ENCODE measurements at regions not wholly inside any gene's neighbourhood (a gene's known extent, or its start where the extent isn't known, plus 50 kb on each side); places are given as distances from the start of the nearest gene placed in this dataset.

DNA sequence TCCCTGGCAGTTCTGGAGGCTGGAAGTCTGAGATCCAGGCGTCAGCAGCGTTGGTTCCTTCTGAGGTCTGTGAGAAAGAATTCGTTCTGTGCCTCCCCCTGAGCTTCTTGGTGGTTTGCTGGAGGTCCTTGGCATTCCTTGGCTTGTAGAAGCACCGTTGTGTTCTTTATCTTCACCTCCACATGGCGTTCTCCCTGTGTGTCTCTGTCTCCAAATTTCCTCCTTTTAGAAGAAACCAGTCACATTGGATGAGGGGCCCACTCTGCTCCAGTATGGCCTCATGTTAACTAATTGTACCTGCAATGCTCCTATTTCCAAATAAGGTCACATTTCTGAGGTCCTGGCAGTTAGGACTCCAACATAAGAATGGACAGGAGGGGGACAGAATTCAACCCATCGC, 73.0 kb upstream of the BACH2 start:
- peak overlapping the region; percentile 50 for H3K27ac ChIP-seq (ENCODE audit: low read depth, low read length)
- H3K36me3 ChIP-seq (ENCODE audit: control insufficient read depth, insufficient read depth, low read length) = no peaks in the 10 kb centered on the region
- DNase-seq = no peak
- Mint-ChIP-seq H3K4me3 (no peak overlapping the region), H3K27me3 (ENCODE audit: insufficient read depth) (peaks cover 13% of the 10 kb centered on the region), H3K4me1 (peaks cover 32% of the 10 kb centered on the region), H3K9me3 (peaks cover 6% of the 10 kb centered on the region), H3K27ac (peak overlapping the region; percentile 88), H3K36me3 (ENCODE audit: low read depth) (no peaks in the 10 kb centered on the region)
- H3K4me1 ChIP-seq (ENCODE audit: control insufficient read depth, insufficient read depth, low read length) = peaks cover 15% of the 10 kb centered on the region
- peaks cover 13% of the 10 kb centered on the region for H3K27me3 ChIP-seq (ENCODE audit: control insufficient read depth, insufficient read depth, low read length, poor library complexity, severe bottlenecking)
- H3K4me3 ChIP-seq (ENCODE audit: low read length) = no peak overlapping the region
- peaks cover 7% of the 10 kb centered on the region for H3K9me3 ChIP-seq (ENCODE audit: control insufficient read depth, low read length)
- WGBS, 2 experiments (ENCODE audit: insufficient coverage in 1 of 2, insufficient read length in 1 of 2) = 83 to 84% methylated on average over 6 of the region's 6 CpGs
- no peak overlapping the region for H3K9ac ChIP-seq (ENCODE audit: extremely low read depth, low read length, poor library complexity, severe bottlenecking)
- TF ChIP-seq, protein P1, sequence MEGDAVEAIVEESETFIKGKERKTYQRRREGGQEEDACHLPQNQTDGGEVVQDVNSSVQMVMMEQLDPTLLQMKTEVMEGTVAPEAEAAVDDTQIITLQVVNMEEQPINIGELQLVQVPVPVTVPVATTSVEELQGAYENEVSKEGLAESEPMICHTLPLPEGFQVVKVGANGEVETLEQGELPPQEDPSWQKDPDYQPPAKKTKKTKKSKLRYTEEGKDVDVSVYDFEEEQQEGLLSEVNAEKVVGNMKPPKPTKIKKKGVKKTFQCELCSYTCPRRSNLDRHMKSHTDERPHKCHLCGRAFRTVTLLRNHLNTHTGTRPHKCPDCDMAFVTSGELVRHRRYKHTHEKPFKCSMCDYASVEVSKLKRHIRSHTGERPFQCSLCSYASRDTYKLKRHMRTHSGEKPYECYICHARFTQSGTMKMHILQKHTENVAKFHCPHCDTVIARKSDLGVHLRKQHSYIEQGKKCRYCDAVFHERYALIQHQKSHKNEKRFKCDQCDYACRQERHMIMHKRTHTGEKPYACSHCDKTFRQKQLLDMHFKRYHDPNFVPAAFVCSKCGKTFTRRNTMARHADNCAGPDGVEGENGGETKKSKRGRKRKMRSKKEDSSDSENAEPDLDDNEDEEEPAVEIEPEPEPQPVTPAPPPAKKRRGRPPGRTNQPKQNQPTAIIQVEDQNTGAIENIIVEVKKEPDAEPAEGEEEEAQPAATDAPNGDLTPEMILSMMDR (conservative IDR thresholded peaks at IDR 0.05) = no peak

DNA sequence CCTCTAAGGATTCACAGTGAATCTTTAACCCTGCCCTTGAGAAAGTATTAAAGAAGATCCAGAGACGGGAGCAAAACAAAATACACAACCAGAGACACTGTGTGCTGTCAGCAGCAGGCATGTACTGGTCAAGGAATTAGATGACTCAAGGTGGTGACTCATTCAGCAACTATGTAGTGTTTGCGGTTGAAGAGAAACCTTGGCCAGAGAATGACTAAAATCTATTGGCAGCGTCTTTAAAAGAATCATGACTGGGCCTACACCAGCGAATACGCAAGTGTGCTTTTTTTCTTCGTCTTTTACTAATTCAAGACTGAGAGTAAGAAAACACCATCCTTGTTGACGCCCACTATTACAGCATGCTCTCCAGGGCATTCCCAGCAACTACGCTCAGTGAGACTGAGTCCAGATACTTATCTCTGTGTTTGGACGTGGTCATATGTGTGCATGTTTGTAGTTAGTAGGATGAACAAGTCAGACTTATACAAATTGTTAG, 72.4 kb upstream of the BACH2 start:
- H3K27ac Mint-ChIP-seq = peak overlapping the region; percentile 88
- Histone ChIP-seq H3K4me3 (ENCODE audit: low read length) (peak overlapping the region; percentile 47), H3K9ac (ENCODE audit: extremely low read depth, low read length, poor library complexity, severe bottlenecking) (no peak overlapping the region), H3K27ac (ENCODE audit: low read depth, low read length) (peak overlapping the region; percentile 50), H3K27me3 (ENCODE audit: control insufficient read depth, insufficient read depth, low read length, poor library complexity, severe bottlenecking) (peaks cover 13% of the 10 kb centered on the region), H3K36me3 (ENCODE audit: control insufficient read depth, insufficient read depth, low read length) (no peaks in the 10 kb centered on the region), H3K9me3 (ENCODE audit: control insufficient read depth, low read length) (peaks cover 7% of the 10 kb centered on the region), H3K4me1 (ENCODE audit: control insufficient read depth, insufficient read depth, low read length) (peaks cover 19% of the 10 kb centered on the region)
- peaks cover 38% of the 10 kb centered on the region for H3K4me1 Mint-ChIP-seq
- peak; percentile 80 for DNase-seq
- no peak overlapping the region for H3K4me3 Mint-ChIP-seq
- TF ChIP-seq, protein P1 (conservative IDR thresholded peaks at IDR 0.05) = no peak
- no peaks in the 10 kb centered on the region for H3K36me3 Mint-ChIP-seq (ENCODE audit: low read depth)
- peaks cover 16% of the 10 kb centered on the region for H3K27me3 Mint-ChIP-seq (ENCODE audit: insufficient read depth)
- 12 to 28% methylated on average over 6 to 9 of the region's 9 CpGs for WGBS, 2 experiments (ENCODE audit: insufficient coverage in 1 of 2, insufficient read length in 1 of 2)
- peaks cover 6% of the 10 kb centered on the region for H3K9me3 Mint-ChIP-seq

DNA sequence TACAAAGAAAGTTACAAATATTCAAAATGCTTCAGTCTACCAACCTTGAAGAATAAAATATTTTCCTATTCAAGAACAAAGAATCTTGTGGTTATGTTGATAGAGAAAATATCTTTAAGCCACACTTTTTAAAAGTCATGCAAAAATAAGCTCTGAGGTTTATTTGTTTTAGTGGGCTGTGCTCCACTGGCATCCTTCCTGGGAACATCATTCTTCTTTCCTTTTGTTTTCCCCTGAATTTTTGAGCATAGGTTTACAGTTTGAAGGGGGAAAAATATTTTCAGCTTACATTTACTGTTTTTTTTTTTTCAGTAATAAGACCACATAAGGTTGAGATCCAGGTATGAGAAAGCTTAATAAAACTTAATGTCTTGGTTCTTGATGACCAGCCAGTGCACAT, 72.0 kb upstream of the BACH2 start:
- peaks cover 41% of the 10 kb centered on the region for H3K4me1 Mint-ChIP-seq
- no peak overlapping the region for H3K9ac ChIP-seq (ENCODE audit: extremely low read depth, low read length, poor library complexity, severe bottlenecking)
- peaks cover 19% of the 10 kb centered on the region for H3K27me3 Mint-ChIP-seq (ENCODE audit: insufficient read depth)
- peak overlapping the region; percentile 88 for H3K27ac Mint-ChIP-seq
- H3K4me3 Mint-ChIP-seq = no peak overlapping the region
- H3K36me3 ChIP-seq (ENCODE audit: control insufficient read depth, insufficient read depth, low read length) = no peaks in the 10 kb centered on the region
- H3K36me3 Mint-ChIP-seq (ENCODE audit: low read depth) = no peaks in the 10 kb centered on the region
- peaks cover 6% of the 10 kb centered on the region for H3K9me3 Mint-ChIP-seq
- TF ChIP-seq, protein P1 (conservative IDR thresholded peaks at IDR 0.05) = no peak
- H3K27me3 ChIP-seq (ENCODE audit: control insufficient read depth, insufficient read depth, low read length, poor library complexity, severe bottlenecking) = peaks cover 11% of the 10 kb centered on the region
- H3K4me1 ChIP-seq (ENCODE audit: control insufficient read depth, insufficient read depth, low read length) = peaks cover 19% of the 10 kb centered on the region
- no peak for DNase-seq
- H3K9me3 ChIP-seq (ENCODE audit: control insufficient read depth, low read length) = peaks cover 7% of the 10 kb centered on the region
- no peak overlapping the region for H3K4me3 ChIP-seq (ENCODE audit: low read length)
- H3K27ac ChIP-seq (ENCODE audit: low read depth, low read length) = no peak overlapping the region
